Ovary (tissue), 7 donors: ENCODE measurements at regions not wholly inside any gene's neighbourhood (a gene's known extent, or its start where the extent isn't known, plus 50 kb on each side); places are given as distances from the start of the nearest gene placed in this dataset.
A peak's percentile ranks its signal among the peaks of the same experiment; 100 is the strongest.

Experiments
- DNase-seq, 5 donors: peaks; one replicate each; pipeline ENCODE4 v3.0.0-alpha.2; 2019 to 2020
- H3K27ac ChIP-seq, 2 donors: fragments of 200-600 bp; one replicate each; pipeline versions ENCODE4 v1.5.1 to v1.8.0; 2019 to 2022
- H3K27me3 ChIP-seq: fragments of 200-600 bp; one replicate; pipeline ENCODE4 v1.8.0; 2022
- H3K36me3 ChIP-seq: fragments of 200-600 bp; sonication (generic); one replicate; pipeline ENCODE4 v1.5.1; 2019
- H3K4me1 ChIP-seq: one replicate; pipeline ENCODE4 v1.8.1; 2013; ENCODE audit warnings: mild to moderate bottlenecking, moderate library complexity; ENCODE audit not compliant: insufficient read depth
- H3K4me3 ChIP-seq: fragments of 200-600 bp; sonication (generic); one replicate; pipeline ENCODE4 v1.5.1; 2017
- H3K9me3 ChIP-seq, 2 donors: fragments of 200-600 bp in 1 of 2; sonication (generic) in 1 of 2; one replicate each; pipeline versions ENCODE4 v1.5.1 to v1.8.1; 2013 to 2019; ENCODE audit warnings: mild to moderate bottlenecking in 1 of 2, moderate library complexity in 1 of 2
- CTCF ChIP-seq, 3 donors: fragments of 450-650 bp in 2 of 3; fragments of 200-600 bp in 1 of 3; IDR thresholded peaks; one replicate each; pipeline versions ENCODE4 v1.5.1 to v1.8.0; 2016 to 2022; ENCODE audit warnings: antibody characterized with exemption in 3 of 3, mild to moderate bottlenecking in 1 of 3
- EP300 ChIP-seq: sonication (generic); formaldehyde crosslinking; IDR thresholded peaks from one replicate; pipeline ENCODE4 v1.6.1; 2017; ENCODE audit warnings: antibody characterized with exemption
- POLR2A ChIP-seq: fragments of 450-650 bp; IDR thresholded peaks from one replicate; pipeline ENCODE4 v1.6.1; 2017; ENCODE audit warnings: antibody characterized with exemption, mild to moderate bottlenecking, moderate library complexity
- WGBS, 3 donors: extraction: QIAGEN DNeasy Blood & Tissue Kit in 1 of 3; methylation state at CpG; one replicate each; pipeline versions ENCODE4 v1.1.5 to v1.1.7; 2013 to 2017; 5-methylcytosine and 5-hydroxymethylcytosine counted together
- intact Hi-C, 4 donors: fragments of 100-400 bp; cut with DNase I; formaldehyde crosslinking; loops; one replicate each; pipeline versions ENCODE4 v1.11.0 to v1.15.1; 2022 to 2023
- donor health status: DM: no; HTN: no; CAD: no; lungs with moderate emphysema.
- donor health status: DM: no; HTN: no; CAD: no.
- donor health status: Bipolar disorder and iron deficiency.
- donor health status: DM: no; HTN: no; CAD: no.
- donor health status: DM: yes; HTN: yes; CAD: no.

- Histone ChIP-seq H3K27me3 (no peaks in the 10 kb centered on the region), H3K9me3 (no peaks in the 10 kb centered on the region), H3K27ac (no peak overlapping the region), H3K36me3 (no peaks in the 10 kb centered on the region), H3K4me1 (peaks cover 5% of the 10 kb centered on the region), H3K4me3 (no peak overlapping the region)
- DNase-seq, result peak in 1 of 5 donors; percentile 17
- 5 to 17% (median 8%) methylated on average over 8 of the region's 8 CpGs for WGBS, 3 donors
- no peak for TF ChIP-seq CTCF (IDR thresholded peaks at IDR 0.05)
- no peak for TF ChIP-seq EP300
- TF ChIP-seq POLR2A, result no peak
- intact Hi-C loops, result loop anchor here in 1 of 4 donors (10.0 kb wide), 1 partner anchor 166 kb away; no protein-coding TSS in a partner anchor
Observed at GRCh38 chr10:36450380-36450779, 675.0 kb upstream of the ANKRD30A start.

GRCh38 chr10:36448760-36449691, 676.4 kb upstream of the ANKRD30A start:
- no peak overlapping the region for H3K4me3 ChIP-seq
- DNase-seq, result no peak
- H3K27ac ChIP-seq, result no peak overlapping the region
- H3K36me3 ChIP-seq, result no peaks in the 10 kb centered on the region
- H3K4me1 ChIP-seq, result peaks cover 5% of the 10 kb centered on the region
- intact Hi-C loops, result no loop called here
- 23 to 35% (median 25%) methylated on average over 11 of the region's 11 CpGs for WGBS, 3 donors
- TF ChIP-seq EP300 (no peak), CTCF (IDR thresholded peaks at IDR 0.05) (no peak), POLR2A (no peak)
- no peaks in the 10 kb centered on the region for H3K9me3 ChIP-seq
- no peaks in the 10 kb centered on the region for H3K27me3 ChIP-seq

GRCh38 chr10:36446881-36447280, 678.5 kb upstream of the ANKRD30A start:
- H3K27ac ChIP-seq, result no peak overlapping the region
- H3K9me3 ChIP-seq, result no peaks in the 10 kb centered on the region
- WGBS, 3 donors, result 44 to 67% (median 57%) methylated on average over 8 of the region's 8 CpGs
- H3K4me1 ChIP-seq, result peaks cover 5% of the 10 kb centered on the region
- no peak overlapping the region for H3K4me3 ChIP-seq
- H3K27me3 ChIP-seq, result no peaks in the 10 kb centered on the region
- TF ChIP-seq EP300, result no peak
- TF ChIP-seq POLR2A, result no peak
- no peak for TF ChIP-seq CTCF (IDR thresholded peaks at IDR 0.05)
- peak in 1 of 5 donors; percentile 33 for DNase-seq
- intact Hi-C loops, result no loop called here
- H3K36me3 ChIP-seq, result no peaks in the 10 kb centered on the region

GRCh38 chr10:36443233-36443632, 682.2 kb upstream of the ANKRD30A start:
- no peak for TF ChIP-seq CTCF (IDR thresholded peaks at IDR 0.05)
- TF ChIP-seq EP300, result no peak
- no peak for TF ChIP-seq POLR2A
- no peak for DNase-seq
- intact Hi-C loops, result no loop called here
- Histone ChIP-seq H3K27me3 (no peaks in the 10 kb centered on the region), H3K36me3 (no peaks in the 10 kb centered on the region), H3K4me1 (no peaks in the 10 kb centered on the region), H3K27ac (no peak overlapping the region), H3K4me3 (no peak overlapping the region), H3K9me3 (no peaks in the 10 kb centered on the region)
